Activated CD8-positive, alpha-beta memory T cell treated with anti-CD3 and anti-CD28 coated beads for 1 hour (primary cell): ENCODE measurements at regions not wholly inside any gene's neighbourhood (a gene's known extent, or its start where the extent isn't known, plus 50 kb on each side); places are given as distances from the start of the nearest gene placed in this dataset.

Experiments used
- DNase-seq, 2 donors: peaks; one replicate each; pipeline ENCODE4 v3.0.0-alpha.2; 2020; ENCODE audit warnings: low read depth in 1 of 2; ENCODE audit errors: extremely low read depth in 1 of 2

DNA sequence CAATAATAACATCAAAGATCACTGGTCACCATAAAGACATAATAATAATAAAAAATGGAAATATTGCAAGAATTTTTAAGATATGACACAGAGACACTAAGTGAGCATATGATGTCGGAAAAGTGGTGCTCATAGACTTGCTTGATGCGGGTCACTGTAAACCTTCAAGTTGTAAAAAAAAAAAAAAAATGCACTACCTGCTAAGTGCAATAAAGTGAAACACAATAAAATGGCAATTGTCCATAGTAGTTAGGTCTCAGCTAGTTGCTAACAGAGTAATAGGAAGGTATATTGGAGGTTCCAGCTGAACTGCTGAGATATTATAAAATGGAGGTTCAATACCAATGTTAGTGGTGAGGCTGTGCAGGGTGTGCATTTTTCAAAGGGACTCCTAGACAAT lies 146.6 kb upstream of the MRPS22 start:
- DNase-seq, result no peak

DNA sequence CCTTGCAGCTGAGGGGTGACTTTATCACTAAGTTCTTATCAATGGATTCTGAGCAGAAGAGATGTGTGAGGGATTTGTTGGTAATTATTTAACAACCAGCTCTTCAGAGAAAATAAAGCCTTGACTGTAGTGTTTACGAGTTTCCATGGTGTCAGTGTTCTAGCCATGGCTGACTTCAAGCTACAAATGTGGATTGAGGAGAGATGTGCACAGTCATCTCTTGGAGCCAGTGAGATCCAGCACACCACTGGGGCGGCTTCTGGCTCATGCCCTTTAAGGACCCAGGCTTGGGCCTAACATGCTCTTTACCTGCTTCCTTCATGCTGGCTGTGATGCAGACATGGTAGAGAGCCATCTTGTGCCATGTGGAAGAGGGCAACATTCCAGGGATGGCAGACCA lies 145.6 kb upstream of the MRPS22 start:
- DNase-seq, result no peak

DNA sequence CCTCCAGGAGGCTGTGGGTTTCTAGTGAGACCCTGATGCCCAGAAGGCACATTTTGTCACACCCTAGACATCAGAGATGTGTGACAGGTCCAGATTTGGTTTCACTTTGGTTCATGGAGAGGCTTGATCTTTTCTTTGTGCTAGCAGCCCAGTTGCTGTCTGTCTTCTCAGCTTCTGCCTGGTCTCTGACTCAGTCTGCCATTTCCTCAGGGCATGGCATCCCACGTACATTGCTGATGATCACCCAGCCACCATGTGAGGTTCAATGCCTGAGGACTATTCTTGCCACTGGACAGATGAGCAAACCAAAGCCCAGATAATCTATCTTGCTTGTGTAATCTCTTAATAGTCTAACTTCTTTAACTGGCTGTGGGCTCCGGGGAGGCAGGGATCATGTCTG lies 144.9 kb upstream of the MRPS22 start:
- DNase-seq, result no peak

DNA sequence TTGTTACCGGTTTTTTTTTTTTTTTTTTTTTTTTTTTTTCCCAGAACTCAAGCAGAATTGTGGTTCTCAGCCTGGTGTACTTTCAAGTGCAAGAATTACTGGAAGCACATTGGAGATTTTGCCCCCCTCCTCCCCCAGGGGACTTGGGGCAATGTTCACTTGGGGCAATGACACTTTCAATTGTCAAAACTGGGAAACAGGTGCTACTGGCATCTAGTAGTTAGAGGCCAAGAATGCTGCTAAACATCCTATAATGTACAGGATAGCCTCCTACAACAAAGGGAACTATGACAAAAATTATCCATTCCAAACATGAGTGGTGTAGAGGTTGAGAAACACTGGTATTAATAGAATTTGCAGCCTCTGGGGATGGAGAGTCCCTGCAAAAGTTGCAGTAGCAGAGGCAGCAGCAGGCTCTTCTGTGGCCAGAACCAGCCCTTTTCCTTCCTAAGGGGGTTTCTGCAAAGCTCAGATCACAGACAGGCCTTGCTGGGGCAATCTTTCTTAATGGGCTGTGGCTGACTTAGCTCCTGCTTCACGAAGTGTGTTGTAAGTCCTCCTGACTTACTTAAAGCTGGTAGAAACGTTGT lies 144.3 kb upstream of the MRPS22 start:
- DNase-seq, result no peak

DNA sequence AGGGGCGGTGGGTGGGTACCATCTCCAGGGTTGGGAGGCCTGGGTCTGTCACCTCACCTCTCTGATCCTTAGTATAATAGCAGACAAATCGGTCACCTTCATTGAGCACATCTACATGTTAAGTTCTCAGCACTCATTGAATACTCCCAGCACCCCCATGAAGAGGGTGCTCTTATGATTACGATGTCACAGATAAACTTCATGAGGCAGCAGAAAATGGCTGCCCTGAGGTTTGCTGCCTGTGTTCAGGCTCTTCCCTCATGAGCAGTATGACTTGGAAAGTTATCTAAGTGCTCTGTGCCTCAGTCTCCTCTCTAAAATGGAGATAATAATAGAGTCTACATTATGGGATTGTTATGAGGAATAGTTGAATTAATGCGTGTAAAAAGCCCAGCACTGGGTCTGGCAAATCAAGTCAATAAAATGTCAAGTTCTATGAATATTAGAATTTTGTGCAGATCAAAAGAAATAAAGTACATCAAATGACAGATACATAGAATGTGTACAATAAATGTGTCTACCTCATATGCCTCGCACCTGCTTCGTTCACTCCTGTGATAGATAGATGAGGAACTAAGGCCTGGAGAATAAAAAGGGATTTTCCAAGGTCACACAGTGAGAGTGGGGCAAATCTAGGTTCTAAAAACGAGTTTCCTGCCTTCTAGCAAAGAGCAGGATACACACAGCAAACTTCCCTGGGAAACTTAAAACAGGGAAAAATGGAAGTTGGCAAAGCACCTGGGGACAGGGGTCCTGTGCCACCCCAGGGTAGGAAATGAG lies 142.2 kb upstream of the MRPS22 start:
- no peak for DNase-seq

DNA sequence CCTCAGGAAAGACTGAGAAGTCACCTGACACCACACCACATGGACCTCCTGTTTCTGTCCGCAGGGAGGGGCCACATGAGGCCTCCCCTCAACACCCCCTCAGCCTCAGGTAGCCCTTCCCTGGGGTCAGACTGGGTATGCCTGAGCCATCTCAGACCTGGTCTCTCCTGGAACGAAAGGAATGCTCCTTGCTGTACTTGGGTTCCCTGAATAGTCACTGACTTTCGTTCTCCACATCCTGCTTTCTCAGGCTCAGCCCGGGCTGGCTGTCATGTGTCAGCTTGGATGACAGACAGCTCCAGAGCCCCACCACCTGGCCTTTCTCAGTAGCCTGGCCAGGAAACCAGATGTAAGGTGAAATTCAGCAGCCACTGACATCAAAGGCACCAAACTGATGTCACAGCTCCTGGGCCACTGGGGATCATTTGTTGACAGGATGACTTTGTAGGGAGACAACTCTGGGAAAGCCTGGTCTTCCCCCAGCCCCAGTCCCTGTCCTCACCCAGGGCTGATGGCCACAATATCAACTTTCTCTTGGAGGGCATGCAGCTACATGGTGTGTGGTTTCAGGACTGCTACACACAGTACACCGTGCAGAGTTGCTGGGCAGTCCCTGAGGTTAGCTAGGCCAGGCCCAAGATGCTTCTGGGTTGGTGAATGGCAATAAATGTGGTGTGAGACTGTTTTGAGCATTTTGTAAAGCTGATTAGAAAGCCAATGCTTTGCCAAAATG lies 141.4 kb upstream of the MRPS22 start:
- DNase-seq, result no peak

DNA sequence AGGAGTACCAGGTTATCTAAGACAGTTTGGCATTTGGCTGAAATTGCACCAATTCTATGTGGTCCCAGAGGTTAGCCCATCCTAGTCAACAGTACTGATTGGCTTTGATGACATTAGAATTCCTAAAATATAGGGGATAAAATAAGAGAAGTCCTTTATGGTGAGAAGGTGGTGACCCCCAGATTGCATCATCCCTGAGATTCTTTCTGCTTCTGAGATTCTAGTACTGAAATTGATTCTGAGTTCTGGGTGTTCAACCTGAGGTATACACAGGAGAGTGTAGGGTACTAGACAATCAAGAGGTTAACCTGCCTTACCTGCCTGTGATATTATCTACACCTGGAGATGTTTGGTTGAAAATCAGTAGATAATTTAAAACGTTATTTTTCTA lies 140.9 kb upstream of the MRPS22 start:
- DNase-seq, result no peak

DNA sequence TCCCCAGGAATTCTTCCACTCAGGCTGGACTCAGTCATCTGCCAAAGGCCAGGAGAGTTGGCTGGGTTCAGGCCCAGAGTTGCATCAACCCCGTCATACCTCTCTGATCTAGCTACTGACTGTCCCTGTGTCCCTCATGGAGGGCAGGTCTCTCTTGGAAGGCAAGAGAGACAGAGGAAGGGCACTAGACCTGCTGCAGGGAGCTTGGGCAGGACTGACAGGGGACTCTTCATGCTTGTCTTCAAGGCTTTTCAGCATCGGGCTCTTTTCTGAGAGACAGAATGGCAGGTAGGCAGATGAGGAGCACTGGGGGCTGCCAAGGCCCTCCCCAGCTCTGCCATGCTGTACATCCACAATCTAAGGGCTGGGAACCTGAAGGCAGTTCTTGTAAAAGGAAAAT lies 140.1 kb upstream of the MRPS22 start:
- DNase-seq, result no peak

DNA sequence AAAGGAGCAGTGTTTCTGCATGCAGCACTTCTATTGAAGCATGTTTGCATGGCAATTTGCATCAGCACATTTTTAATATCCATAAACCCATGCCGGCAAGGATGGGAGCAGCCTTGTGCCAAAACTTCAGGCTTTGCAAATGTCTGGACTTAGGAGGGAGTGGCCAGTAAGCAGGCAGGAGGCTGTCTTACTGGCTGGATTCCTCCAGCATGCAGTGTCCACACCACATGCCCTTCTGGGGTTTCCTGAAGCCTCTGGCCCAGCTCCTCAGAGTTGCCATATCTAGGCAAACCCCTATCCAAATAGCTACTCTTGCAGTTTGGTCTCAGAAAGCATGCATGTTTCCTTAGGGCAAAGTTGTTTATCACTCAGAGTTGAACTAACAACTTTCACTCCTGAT lies 139.1 kb upstream of the MRPS22 start:
- no peak for DNase-seq

DNA sequence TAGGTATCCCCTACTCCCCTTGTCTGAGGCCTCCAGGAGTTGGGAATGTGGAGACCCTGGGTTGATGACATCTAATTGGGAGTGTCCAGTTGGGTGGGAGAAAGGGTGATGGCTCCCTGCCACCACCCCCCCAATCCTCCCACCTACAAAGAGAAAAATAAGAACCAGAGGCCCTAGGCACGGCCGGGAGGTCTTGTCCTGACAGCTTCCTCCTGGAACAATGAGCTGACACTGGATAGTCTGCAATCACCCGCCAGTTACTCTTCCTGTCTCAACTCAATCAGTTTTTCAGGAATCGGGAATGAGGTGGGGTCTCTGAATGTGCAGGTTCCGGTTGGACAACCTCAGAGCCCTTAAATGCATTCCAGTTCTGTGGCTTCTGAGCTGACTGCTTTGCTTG lies 129.9 kb upstream of the MRPS22 start:
- DNase-seq, result no peak

DNA sequence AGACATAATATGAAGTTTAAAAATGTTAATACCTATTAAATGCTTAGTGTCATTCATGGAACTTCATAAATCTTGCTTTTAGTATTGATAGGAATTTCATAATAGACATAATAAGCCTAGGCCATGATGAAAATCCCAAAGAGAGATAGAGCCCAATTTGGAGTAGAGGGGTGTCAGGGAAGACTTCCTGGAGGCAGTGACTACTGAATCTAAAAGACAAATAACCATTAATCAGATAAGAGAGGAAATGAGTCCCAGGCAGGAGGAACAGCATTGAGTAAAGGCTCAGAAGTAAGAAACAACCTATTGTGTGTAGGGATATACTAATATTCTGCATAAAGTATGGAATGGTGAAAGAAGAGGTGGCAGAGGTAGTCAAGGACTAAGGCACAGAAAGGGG lies 126.9 kb upstream of the MRPS22 start:
- no peak for DNase-seq

DNA sequence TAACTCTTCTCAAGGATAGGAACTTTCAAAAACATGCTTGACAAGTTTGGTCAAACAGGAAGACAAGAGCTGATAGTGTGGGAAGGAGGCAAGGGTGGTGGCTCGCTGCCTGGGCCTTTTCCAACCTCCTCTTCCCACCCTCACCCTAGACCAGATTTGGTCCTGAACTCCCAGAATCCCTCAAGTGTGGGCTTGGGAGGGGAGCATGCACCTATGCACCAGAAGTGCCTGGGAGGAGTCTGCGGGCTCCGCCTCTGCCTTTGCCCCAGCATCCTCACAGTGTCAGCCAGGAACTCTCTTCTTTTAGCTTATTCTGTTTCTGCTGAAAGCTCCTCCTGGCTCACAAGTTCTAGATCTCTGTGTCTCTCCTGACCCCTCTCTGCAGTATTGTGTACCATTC lies 126.2 kb upstream of the MRPS22 start:
- no peak for DNase-seq

DNA sequence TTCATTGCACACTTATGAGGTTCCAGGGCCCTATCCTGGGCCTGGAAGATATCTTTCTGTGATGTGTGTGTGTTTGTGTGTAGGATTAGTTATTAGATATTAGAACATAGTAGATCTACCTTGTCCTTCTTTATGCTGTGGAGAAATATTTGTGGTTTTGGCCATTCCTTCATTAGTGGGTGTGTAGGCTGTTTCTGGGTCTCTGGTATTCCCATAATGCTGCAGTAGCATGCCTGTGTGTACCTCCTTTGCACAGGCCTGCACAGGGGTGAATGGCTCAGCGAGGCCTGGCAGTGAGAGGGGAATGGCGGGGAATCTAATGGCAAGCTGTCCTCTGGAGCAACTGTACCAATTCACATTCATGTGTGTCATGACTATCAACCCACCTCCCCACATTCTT lies 125.8 kb upstream of the MRPS22 start:
- no peak for DNase-seq

DNA sequence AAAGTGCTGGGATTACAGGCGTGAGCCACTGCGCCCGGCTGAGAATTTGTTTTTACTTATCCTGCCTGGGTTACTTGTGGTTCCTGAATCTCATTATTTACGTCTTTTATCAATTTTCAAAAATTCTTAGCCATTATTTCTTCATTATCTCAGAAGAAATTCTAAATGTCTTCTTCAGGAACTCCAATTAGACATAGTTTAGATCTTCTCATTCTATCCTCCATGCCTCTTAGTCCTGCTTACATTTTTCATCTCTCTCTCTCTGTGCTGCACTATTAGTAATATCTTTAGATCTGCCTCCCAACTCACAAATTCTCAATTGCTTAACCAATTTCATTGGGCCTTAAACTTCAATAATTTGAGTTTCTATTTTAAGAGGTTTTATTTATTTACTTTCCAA lies 124.4 kb upstream of the MRPS22 start:
- DNase-seq, result no peak

DNA sequence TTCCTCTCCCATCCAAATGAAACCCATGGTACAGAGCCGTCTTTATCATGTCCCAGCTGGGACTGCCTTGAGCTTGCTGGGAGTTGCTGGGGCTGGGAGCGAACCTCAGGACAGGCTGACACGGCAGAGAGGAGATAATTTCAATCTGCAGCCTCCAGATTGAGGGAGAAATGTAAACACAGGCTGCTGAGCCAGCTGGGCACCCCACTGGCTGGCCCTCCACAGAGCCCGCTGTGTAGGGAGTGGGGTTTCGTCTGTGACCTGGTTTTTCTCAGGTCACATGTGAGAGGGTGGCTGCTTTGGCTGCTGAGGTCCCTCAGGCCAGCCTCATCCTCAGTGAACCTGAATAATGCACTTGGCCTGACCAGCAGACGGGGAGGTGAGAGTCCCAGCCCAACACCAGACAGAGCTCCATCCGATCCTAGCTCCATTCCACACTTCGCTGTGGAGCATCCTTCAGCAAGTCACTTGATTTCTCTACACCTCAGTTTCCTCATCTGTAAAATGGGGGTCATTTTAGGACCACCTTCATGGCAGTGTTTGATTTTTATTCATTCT lies 121.6 kb upstream of the MRPS22 start:
- no peak for DNase-seq

DNA sequence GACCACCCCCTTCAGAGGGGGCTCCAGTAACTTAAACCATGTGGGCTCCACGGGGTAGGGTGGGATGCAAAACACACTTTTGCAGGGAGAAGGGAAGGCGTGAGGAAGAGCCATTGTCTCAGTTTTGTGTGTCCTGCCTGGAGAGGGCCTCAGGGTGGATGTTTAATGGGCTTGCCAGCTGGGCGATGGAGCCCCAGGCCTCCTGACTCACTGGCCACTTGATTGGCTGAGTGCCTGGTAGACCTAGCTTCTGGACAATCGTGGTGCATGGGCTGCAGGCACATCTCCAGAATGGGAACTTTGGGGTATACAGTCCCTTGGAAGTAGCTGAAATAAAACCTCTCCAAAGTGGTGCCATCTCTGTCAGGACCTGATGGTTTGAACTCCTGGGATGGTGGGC lies 118.3 kb upstream of the MRPS22 start:
- no peak for DNase-seq

DNA sequence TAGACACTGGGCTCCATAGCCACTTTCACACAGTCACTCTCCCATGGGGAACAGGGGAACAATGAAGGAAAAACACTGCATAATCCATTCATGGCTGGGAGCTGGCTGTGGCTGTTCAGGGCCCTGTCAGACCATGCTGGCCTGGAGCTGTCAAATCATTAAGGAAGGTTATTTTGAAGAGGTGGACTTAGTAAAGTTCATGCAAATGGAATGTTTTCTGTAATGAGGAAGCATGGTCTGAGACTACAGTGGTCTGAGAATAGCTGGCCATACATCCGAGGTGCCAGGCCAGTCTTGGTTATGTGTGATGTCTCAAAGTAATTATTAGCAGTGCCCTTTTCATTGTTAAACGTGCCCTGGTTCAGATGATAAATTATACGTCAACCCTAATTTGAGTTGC lies 117.1 kb upstream of the MRPS22 start:
- no peak for DNase-seq

DNA sequence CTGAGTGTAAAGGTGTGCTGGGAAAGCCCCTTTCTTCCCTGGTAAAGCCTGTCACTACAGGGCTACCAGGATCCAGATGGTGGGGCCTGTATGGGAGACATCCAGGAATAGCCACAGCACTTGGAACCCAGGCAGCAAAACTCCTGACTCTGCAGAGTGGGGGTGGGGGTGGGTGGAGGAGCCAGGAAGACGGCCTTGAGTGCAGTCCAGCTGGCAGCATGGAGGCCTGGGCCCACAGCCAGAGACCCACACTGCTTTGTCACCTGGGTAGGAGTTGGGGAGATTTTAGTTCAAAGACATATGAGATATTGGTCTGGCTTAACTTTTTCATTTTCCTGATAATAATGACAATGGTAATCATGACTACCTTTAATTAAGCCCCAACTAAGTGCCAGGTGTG lies 116.7 kb upstream of the MRPS22 start:
- no peak for DNase-seq

DNA sequence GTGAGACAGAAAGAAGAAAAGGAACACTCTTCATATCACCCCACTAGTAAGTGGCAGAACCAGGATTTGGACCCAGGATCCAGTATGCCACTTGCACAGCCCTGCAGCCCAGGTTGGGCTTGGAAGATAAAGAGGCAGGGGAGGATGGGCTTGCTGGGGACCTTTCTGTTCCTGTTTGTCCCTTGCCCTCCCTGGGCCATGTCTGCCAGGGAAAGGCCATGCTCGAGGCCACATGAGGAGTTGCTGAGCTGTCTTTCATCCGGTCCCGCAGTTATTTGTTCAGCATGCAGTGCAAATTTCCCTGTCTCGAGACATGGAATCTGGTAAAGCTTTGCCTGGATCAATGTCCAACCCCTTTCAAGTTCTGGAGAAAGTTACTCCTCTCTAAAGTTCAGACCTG lies 116.0 kb upstream of the MRPS22 start:
- DNase-seq, result no peak

DNA sequence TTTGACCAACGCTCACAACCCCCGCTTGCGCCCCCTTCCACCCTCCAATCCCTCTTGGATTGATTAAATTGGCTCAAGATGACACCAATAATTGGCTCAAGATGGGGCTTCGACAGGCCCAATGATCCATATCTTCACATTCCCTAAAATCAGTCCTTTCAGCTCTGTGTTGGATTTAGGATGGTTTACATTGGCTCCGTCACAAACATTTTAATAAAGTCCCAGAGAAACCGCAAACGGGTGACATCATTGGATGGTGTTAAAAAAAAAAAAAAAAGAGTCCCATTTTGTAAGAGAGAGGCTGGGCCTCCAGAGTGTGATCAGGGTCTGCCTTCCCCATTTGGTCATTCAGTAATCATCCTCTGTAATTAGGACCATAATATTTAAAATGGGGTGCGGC lies 113.4 kb upstream of the MRPS22 start:
- no peak for DNase-seq

DNA sequence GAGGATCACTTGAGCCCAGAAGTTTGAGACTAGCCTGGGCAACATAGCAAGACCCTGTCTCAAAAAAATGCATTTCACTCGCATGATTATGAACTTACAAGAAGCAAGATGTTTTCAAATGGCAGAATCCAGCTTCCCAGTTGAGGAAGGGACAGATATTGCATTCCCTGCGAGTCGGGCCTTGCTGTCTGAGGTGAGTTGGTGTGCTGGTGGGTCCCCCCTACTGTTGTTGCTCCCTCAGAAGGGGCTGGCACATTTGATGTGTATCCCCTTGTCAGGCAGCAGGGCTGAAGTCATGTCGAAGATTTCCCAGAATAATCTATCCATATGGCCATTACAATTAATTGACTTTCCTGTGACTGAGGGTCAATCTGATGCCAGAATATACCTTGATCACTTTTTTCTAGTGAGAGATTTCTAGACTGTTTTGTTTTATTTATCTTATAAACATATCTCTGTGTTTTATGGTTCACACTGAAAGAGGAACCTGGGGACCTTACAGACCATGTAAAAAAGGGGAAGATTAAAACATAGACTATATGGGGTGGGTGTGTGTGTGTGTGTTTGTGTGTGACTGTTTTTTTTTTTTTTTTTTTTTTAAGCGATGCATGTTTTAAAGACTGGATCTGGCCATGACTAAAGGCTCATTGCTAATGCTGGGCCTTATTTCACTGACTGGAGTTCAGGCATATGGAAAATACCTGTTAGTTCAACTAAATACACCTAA lies 112.1 kb upstream of the MRPS22 start:
- no peak for DNase-seq
